ENCODE measurements at regions not wholly inside any gene's neighbourhood (a gene's known extent, or its start where the extent isn't known, plus 50 kb on each side); places are given as distances from the start of the nearest gene placed in this dataset.

- no peak for ATAC-seq (ENCODE audit: low read depth)
- no TSS peak for BruUV-seq (replicated peaks)
Measured at GRCh38 chr2:38128653-38129052, 52.7 kb upstream of the CYP1B1 start.

More at GRCh38 chr2:38128653-38129052, 52.7 kb upstream of the CYP1B1 start:
- Histone ChIP-seq H3K14ac (replicated peaks; ENCODE audit: low read depth, low read length) (no peak overlapping the region), H3K23ac (ENCODE audit: low read depth, low read length) (no peak overlapping the region), H3K9me1 (ENCODE audit: insufficient read depth, low read length) (no peaks in the 10 kb centered on the region), H3K79me1 (ENCODE audit: low read depth in 1 of 2, low read length in 2 of 2) (no peaks in the 10 kb centered on the region), H2AK5ac (ENCODE audit: low read depth, low read length) (no peak overlapping the region), H3K18ac (ENCODE audit: low read depth, low read length) (no peak overlapping the region), H2BK5ac (ENCODE audit: low read depth, low read length, poor library complexity, severe bottlenecking) (no peak overlapping the region), H2AFZ (replicated peaks; ENCODE audit: low read length, poor library complexity) (no peak overlapping the region), H3K27ac (ENCODE audit: insufficient read depth, low read length) (no peak overlapping the region), H3K4me2 (ENCODE audit: low read depth, low read length) (no peak overlapping the region), H3K9me3 (ENCODE audit: control insufficient read depth, insufficient read depth, low read length) (peaks cover 8% of the 10 kb centered on the region), H2BK120ac (ENCODE audit: low read depth, low read length) (no peak overlapping the region), H3K56ac (ENCODE audit: extremely low read depth, insufficient read depth, low read length) (no peak overlapping the region), H3K4me1 (ENCODE audit: control insufficient read depth, insufficient read depth, low read length) (no peaks in the 10 kb centered on the region; the same call in 1 of the 2 replicates), H2BK15ac (ENCODE audit: low read depth, low read length) (no peak overlapping the region), H4K91ac (ENCODE audit: insufficient read depth, low read depth, low read length) (no peak overlapping the region), H4K5ac (ENCODE audit: low read depth, low read length) (no peak overlapping the region; the same call in 1 of the 2 replicates), H3K9ac (ENCODE audit: low read depth, low read length) (no peak overlapping the region), H3K4me3 (ENCODE audit: insufficient read depth, low read depth, low read length) (no peak overlapping the region), H2AK9ac (replicated peaks; ENCODE audit: low read depth, low read length, poor library complexity) (no peak overlapping the region), H3K36me3 (ENCODE audit: control insufficient read depth, insufficient read depth, low read length) (no peaks in the 10 kb centered on the region), H3K27me3 (ENCODE audit: control insufficient read depth, insufficient read depth, low read length) (no peaks in the 10 kb centered on the region), H4K8ac (ENCODE audit: low read depth in 2 of 2, low read length in 2 of 2) (no peak overlapping the region), H3K4ac (ENCODE audit: low read depth, low read length) (no peak overlapping the region), H2BK20ac (ENCODE audit: low read depth, low read length) (no peak overlapping the region), H4K20me1 (ENCODE audit: insufficient read depth, low read length) (no peaks in the 10 kb centered on the region)
- no peak for DNase-seq
- intact Hi-C loops (cut with micrococcal nuclease), result no loop called here
- dilution Hi-C loops (cut with HindIII; ENCODE audit: low sequenced_read_pairs, unreplicated experiment), result no loop called here
- no peak for TF ChIP-seq CEBPB (IDR thresholded peaks at IDR 0.05; ENCODE audit: low read depth, low read length)
- TF ChIP-seq, protein P1, sequence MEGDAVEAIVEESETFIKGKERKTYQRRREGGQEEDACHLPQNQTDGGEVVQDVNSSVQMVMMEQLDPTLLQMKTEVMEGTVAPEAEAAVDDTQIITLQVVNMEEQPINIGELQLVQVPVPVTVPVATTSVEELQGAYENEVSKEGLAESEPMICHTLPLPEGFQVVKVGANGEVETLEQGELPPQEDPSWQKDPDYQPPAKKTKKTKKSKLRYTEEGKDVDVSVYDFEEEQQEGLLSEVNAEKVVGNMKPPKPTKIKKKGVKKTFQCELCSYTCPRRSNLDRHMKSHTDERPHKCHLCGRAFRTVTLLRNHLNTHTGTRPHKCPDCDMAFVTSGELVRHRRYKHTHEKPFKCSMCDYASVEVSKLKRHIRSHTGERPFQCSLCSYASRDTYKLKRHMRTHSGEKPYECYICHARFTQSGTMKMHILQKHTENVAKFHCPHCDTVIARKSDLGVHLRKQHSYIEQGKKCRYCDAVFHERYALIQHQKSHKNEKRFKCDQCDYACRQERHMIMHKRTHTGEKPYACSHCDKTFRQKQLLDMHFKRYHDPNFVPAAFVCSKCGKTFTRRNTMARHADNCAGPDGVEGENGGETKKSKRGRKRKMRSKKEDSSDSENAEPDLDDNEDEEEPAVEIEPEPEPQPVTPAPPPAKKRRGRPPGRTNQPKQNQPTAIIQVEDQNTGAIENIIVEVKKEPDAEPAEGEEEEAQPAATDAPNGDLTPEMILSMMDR (conservative IDR thresholded peaks at IDR 0.05; ENCODE audit: low read depth, low read length), result no peak
- TF ChIP-seq, protein P2, sequence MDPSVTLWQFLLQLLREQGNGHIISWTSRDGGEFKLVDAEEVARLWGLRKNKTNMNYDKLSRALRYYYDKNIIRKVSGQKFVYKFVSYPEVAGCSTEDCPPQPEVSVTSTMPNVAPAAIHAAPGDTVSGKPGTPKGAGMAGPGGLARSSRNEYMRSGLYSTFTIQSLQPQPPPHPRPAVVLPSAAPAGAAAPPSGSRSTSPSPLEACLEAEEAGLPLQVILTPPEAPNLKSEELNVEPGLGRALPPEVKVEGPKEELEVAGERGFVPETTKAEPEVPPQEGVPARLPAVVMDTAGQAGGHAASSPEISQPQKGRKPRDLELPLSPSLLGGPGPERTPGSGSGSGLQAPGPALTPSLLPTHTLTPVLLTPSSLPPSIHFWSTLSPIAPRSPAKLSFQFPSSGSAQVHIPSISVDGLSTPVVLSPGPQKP (IDR thresholded peaks at IDR 0.05; ENCODE audit: borderline replicate concordance, low read depth, low read length), result no peak
- TF ChIP-seq RAD21 (IDR thresholded peaks at IDR 0.05; ENCODE audit: low read length), result no peak
- no peak for TF ChIP-seq NFE2L2 (IDR thresholded peaks at IDR 0.05; ENCODE audit: low read depth, low read length)
- no peak for TF ChIP-seq RCOR1 (IDR thresholded peaks at IDR 0.05; ENCODE audit: insufficient replicate concordance, low read length)
- TF ChIP-seq CHD1 (IDR thresholded peaks at IDR 0.05; ENCODE audit: low read depth, low read length), result no peak
- TF ChIP-seq RFX5 (IDR thresholded peaks at IDR 0.05; ENCODE audit: low read depth, low read length), result no peak
- no CpG with 5 or more reads among the region's 2 CpGs for WGBS, 2 experiments (ENCODE audit: extremely low coverage in 2 of 2, insufficient read length in 1 of 2)
- ChIA-PET POLR2A (ENCODE audit: unreplicated experiment) (no interaction called here), CTCF (no interaction called here)
- in situ Hi-C loops (cut with MboI; ENCODE audit: low sequenced_read_pairs), result no loop called here
